Middle frontal gyrus (tissue), 1 donor: ENCODE measurements at regions not wholly inside any gene's neighbourhood (a gene's known extent, or its start where the extent isn't known, plus 50 kb on each side); places are given as distances from the start of the nearest gene placed in this dataset.
"Not testable (repeated sequence)": the region's sequence is repeated elsewhere in the genome, so short reads cannot be mapped to it uniquely, and the experiment has no call there.

Source experiments
- DNase-seq: peaks from one replicate; pipeline ENCODE4 v3.0.0-alpha.2; 2015; ENCODE audit warnings: low spot score; ENCODE audit errors: extremely low spot score

GRCh38 chr5:144684899-144685298 lies 514.2 kb downstream of the KCTD16 start:
- DNase-seq = no peak

- no peak for DNase-seq
Measured at GRCh38 chr5:144680711-144681110, 510.0 kb downstream of the KCTD16 start.

- no peak for DNase-seq
Measured at GRCh38 chr5:144671066-144671465, 500.4 kb downstream of the KCTD16 start.

GRCh38 chr5:144659634-144660227 lies 489.1 kb downstream of the KCTD16 start:
- no peak for DNase-seq

- no peak for DNase-seq
Measured at GRCh38 chr5:144644317-144644716, 473.6 kb downstream of the KCTD16 start.

- DNase-seq = no peak
Measured at GRCh38 chr5:144638787-144639186, 468.1 kb downstream of the KCTD16 start.

GRCh38 chr5:144634138-144634537 lies 463.5 kb downstream of the KCTD16 start:
- no peak for DNase-seq

- no peak for DNase-seq
Measured at GRCh38 chr5:144598451-144599068, 427.9 kb downstream of the KCTD16 start.

- no peak for DNase-seq
Measured at GRCh38 chr5:144596517-144596916, 425.8 kb downstream of the KCTD16 start.

GRCh38 chr5:144594919-144595318 lies 424.2 kb downstream of the KCTD16 start:
- DNase-seq = no peak

- not testable (repeated sequence) for DNase-seq
Measured at GRCh38 chr5:144594234-144594633, 423.6 kb downstream of the KCTD16 start.

- DNase-seq = no peak
Measured at GRCh38 chr5:144585681-144586080, 415.0 kb downstream of the KCTD16 start.

- no peak for DNase-seq
Measured at GRCh38 chr5:144583541-144584449, 413.1 kb downstream of the KCTD16 start.

GRCh38 chr5:144582066-144582465 lies 411.4 kb downstream of the KCTD16 start:
- DNase-seq = no peak

- no peak for DNase-seq
Measured at GRCh38 chr5:144581044-144581443, 410.4 kb downstream of the KCTD16 start.

GRCh38 chr5:144577676-144578075 lies 407.0 kb downstream of the KCTD16 start:
- peak; percentile 42 for DNase-seq

GRCh38 chr5:144575736-144576135 lies 405.1 kb downstream of the KCTD16 start:
- no peak for DNase-seq

GRCh38 chr5:144567421-144567780 lies 396.7 kb downstream of the KCTD16 start:
- no peak for DNase-seq

GRCh38 chr5:144566747-144567420 lies 396.2 kb downstream of the KCTD16 start:
- DNase-seq = no peak

GRCh38 chr5:144549580-144549979 lies 378.9 kb downstream of the KCTD16 start:
- no peak for DNase-seq

GRCh38 chr5:144548936-144549335 lies 378.3 kb downstream of the KCTD16 start:
- DNase-seq = no peak

GRCh38 chr5:144547098-144547499 lies 376.4 kb downstream of the KCTD16 start:
- DNase-seq = no peak
